ENCODE measurements at regions not wholly inside any gene's neighbourhood (a gene's known extent, or its start where the extent isn't known, plus 50 kb on each side); places are given as distances from the start of the nearest gene placed in this dataset.

DNA sequence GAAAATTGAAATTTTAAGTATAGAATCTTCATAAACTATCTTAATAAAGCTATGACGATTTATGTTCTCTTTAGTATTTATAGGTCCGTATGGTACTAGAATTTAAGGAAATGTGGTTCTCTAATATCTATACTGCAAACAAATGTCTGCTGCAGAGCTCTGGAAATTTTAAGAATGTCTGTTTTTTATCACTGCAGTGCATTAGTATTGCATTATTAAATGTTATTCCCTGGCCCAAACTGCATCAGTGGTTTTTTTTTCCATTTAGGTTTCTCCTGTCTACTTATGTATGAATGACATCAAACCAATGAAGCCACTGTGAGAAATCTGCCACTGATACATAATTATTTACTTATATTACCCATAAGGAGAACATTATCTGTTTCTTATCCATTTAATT is 211.4 kb upstream of the CD180 start:
- intact Hi-C loops (cut with DNase I; ENCODE audit: low total_unique reads) (no loop called here), in situ Hi-C loops (cut with MboI; ENCODE audit: low pct_ligation_motif_present in 1 of 4, low pct_unique_long_range_greater_than_20kb in 1 of 4, low sequenced_read_pairs in 3 of 4) (no loop called here)
- no peaks in the 10 kb centered on the region for H3K9me3 ChIP-seq
- H3K36me3 ChIP-seq, result no peaks in the 10 kb centered on the region
- no peak for TF ChIP-seq POLR2AphosphoS5 (IDR thresholded peaks at IDR 0.05)
- no peak for TF ChIP-seq POLR2A (IDR thresholded peaks at IDR 0.05)
- TF ChIP-seq EP300 (IDR thresholded peaks at IDR 0.05; ENCODE audit: low read depth), result no peak
- TF ChIP-seq, protein P1, sequence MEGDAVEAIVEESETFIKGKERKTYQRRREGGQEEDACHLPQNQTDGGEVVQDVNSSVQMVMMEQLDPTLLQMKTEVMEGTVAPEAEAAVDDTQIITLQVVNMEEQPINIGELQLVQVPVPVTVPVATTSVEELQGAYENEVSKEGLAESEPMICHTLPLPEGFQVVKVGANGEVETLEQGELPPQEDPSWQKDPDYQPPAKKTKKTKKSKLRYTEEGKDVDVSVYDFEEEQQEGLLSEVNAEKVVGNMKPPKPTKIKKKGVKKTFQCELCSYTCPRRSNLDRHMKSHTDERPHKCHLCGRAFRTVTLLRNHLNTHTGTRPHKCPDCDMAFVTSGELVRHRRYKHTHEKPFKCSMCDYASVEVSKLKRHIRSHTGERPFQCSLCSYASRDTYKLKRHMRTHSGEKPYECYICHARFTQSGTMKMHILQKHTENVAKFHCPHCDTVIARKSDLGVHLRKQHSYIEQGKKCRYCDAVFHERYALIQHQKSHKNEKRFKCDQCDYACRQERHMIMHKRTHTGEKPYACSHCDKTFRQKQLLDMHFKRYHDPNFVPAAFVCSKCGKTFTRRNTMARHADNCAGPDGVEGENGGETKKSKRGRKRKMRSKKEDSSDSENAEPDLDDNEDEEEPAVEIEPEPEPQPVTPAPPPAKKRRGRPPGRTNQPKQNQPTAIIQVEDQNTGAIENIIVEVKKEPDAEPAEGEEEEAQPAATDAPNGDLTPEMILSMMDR (IDR thresholded peaks at IDR 0.05), result no peak
- WGBS, 2 donors (ENCODE audit: low coverage in 1 of 2), result 64 to 90% methylated on average over 2 of the region's 2 CpGs
- no peak overlapping the region for H3K27ac ChIP-seq
- H3K4me3 ChIP-seq, result no peak overlapping the region
- no peaks in the 10 kb centered on the region for H3K27me3 ChIP-seq
- no peak for DNase-seq
- no peaks in the 10 kb centered on the region for H3K4me1 ChIP-seq

DNA sequence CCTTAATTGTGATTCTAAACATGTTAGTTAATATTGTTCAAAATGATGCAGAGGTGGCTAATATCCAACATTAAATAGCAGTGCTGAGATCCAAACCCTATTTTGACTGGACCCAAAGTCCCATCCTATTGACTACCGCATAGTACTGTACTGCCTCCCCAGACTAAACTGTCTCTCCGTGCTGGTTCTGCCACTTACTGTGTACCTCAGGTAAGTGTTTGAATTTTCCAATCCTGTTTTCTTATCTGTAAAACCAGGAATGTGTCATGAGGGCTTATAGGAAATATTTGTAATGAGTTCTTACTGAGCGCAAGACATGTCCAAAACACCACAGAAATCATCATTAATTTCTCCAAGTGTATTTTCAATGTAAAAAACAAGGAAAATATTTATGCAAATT is 209.2 kb upstream of the CD180 start:
- DNase-seq, result no peak
- in situ Hi-C loops (cut with MboI; ENCODE audit: low pct_ligation_motif_present in 1 of 4, low pct_unique_long_range_greater_than_20kb in 1 of 4, low sequenced_read_pairs in 3 of 4) (no loop called here), intact Hi-C loops (cut with DNase I; ENCODE audit: low total_unique reads) (no loop called here)
- Histone ChIP-seq H3K36me3 (no peaks in the 10 kb centered on the region), H3K27me3 (no peaks in the 10 kb centered on the region), H3K4me1 (no peaks in the 10 kb centered on the region), H3K27ac (no peak overlapping the region), H3K9me3 (no peaks in the 10 kb centered on the region), H3K4me3 (no peak overlapping the region)
- TF ChIP-seq, protein P1 (IDR thresholded peaks at IDR 0.05), result no peak
- WGBS, 2 donors (ENCODE audit: low coverage in 1 of 2), result 90 to 100% methylated on average over 1 to 3 of the region's 3 CpGs

DNA sequence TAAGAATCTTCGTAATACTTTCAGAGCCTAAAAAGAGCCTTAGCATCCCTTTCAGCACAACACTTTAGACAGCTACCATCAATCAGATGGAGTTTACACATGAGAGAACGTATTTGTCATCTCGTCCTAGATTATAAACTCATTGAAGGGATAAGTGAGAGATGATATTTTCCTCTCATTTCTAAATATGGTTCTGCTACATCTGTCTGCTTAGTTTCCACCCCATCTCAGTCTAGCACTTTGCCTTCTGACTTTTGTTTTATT is 208.4 kb upstream of the CD180 start:
- intact Hi-C loops (cut with DNase I; ENCODE audit: low total_unique reads), result no loop called here
- H3K27ac ChIP-seq, result no peak overlapping the region
- no peaks in the 10 kb centered on the region for H3K36me3 ChIP-seq
- no peaks in the 10 kb centered on the region for H3K27me3 ChIP-seq
- TF ChIP-seq, protein P1 (IDR thresholded peaks at IDR 0.05), result no peak
- no peak for TF ChIP-seq EP300 (IDR thresholded peaks at IDR 0.05; ENCODE audit: low read depth)
- TF ChIP-seq POLR2AphosphoS5 (IDR thresholded peaks at IDR 0.05), result no peak
- TF ChIP-seq POLR2A (IDR thresholded peaks at IDR 0.05), result no peak
- in situ Hi-C loops (cut with MboI; ENCODE audit: low pct_ligation_motif_present in 1 of 4, low pct_unique_long_range_greater_than_20kb in 1 of 4, low sequenced_read_pairs in 3 of 4), result no loop called here
- WGBS, 2 donors (ENCODE audit: low coverage in 1 of 2), result 54 to 76% methylated on average over 3 of the region's 3 CpGs
- no peak overlapping the region for H3K4me3 ChIP-seq
- no peaks in the 10 kb centered on the region for H3K9me3 ChIP-seq
- no peaks in the 10 kb centered on the region for H3K4me1 ChIP-seq
- DNase-seq, result no peak

DNA sequence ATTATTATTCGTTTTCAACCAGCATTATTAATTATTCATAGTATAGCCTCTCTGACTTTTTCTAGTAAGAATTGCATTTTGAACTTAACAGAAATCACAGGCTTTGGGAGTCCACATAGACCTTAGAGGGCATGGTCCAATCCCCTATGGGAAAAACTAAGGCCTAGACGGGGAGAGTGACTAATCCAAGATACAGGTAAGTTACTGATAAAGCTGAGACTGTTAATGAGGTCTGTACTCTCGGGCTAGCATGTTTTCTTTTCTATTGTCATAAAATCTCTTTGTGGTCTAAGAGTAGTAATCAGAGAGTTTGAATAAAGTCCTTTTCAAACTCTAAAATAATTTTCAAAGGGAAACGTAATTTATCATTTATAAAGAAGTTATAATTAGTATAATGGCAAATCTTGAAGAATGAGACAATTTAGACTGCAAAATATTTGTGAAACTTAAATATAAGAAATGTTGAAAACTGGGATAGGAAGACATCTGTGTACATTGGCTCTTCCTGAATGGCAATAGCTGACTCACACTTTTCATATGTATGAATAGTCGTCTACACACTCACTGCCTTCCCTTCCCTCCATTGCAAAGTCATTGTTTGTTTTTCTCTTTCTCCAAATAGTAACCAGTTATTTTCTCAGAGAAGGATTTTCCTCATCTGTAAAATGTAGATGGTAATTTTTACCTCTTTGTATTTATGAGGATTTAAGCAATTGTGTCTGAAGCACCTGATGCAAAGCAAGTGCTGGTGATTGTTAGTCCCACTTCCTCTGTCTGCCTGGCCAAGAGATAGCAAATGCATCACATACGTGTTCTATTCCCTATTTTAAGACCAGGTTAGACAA is 207.9 kb upstream of the CD180 start:
- no peaks in the 10 kb centered on the region for H3K4me1 ChIP-seq
- no peak for DNase-seq
- no peaks in the 10 kb centered on the region for H3K9me3 ChIP-seq
- no peaks in the 10 kb centered on the region for H3K27me3 ChIP-seq
- WGBS, 2 donors (ENCODE audit: low coverage in 1 of 2), result 58 to 69% methylated on average over 5 to 6 of the region's 6 CpGs
- no peaks in the 10 kb centered on the region for H3K36me3 ChIP-seq
- TF ChIP-seq, protein P1 (IDR thresholded peaks at IDR 0.05), result no peak
- TF ChIP-seq POLR2A (IDR thresholded peaks at IDR 0.05), result no peak
- no peak for TF ChIP-seq EP300 (IDR thresholded peaks at IDR 0.05; ENCODE audit: low read depth)
- TF ChIP-seq POLR2AphosphoS5 (IDR thresholded peaks at IDR 0.05), result no peak
- intact Hi-C loops (cut with DNase I; ENCODE audit: low total_unique reads) (no loop called here), in situ Hi-C loops (cut with MboI; ENCODE audit: low pct_ligation_motif_present in 1 of 4, low pct_unique_long_range_greater_than_20kb in 1 of 4, low sequenced_read_pairs in 3 of 4) (no loop called here)
- no peak overlapping the region for H3K27ac ChIP-seq
- no peak overlapping the region for H3K4me3 ChIP-seq
